Naive B cell (primary cell): ENCODE measurements at regions not wholly inside any gene's neighbourhood (a gene's known extent, or its start where the extent isn't known, plus 50 kb on each side); places are given as distances from the start of the nearest gene placed in this dataset.

Experiments
- ATAC-seq, 2 donors: fragments of 150-1000 bp; cut with Tn5 transposase; 2 replicates each; pipeline ENCODE4 v1.10.0; 2021; ENCODE audit warnings: low read depth in 2 of 2, mild to moderate bottlenecking in 2 of 2, moderate library complexity in 2 of 2
- DNase-seq: peaks from one replicate; pipeline ENCODE4 v3.0.0; 2022
- H3K27ac Mint-ChIP-seq, 6 donors: one replicate each; pipeline ENCODE4 v1.8.0; 2020 to 2022; ENCODE audit warnings: mild to moderate bottlenecking in 6 of 6, mixed read lengths in 6 of 6, moderate library complexity in 5 of 6, inconsistent platforms in 2 of 6
- H3K27me3 Mint-ChIP-seq, 3 donors: one replicate each; pipeline ENCODE4 v1.8.0; 2021 to 2022; ENCODE audit warnings: mixed read lengths in 3 of 3, mild to moderate bottlenecking in 1 of 3
- H3K36me3 Mint-ChIP-seq, 2 donors: one replicate each; pipeline ENCODE4 v1.8.0; 2020 to 2022; ENCODE audit warnings: mixed read lengths in 2 of 2, inconsistent platforms in 1 of 2, mild to moderate bottlenecking in 1 of 2
- H3K4me1 Mint-ChIP-seq, 3 donors: one replicate each; pipeline ENCODE4 v1.8.0; 2020 to 2022; ENCODE audit warnings: mixed read lengths in 3 of 3, inconsistent platforms in 1 of 3, mild to moderate bottlenecking in 1 of 3, moderate library complexity in 1 of 3
- H3K4me3 Mint-ChIP-seq, 8 donors: one replicate each; pipeline ENCODE4 v1.8.0; 2020 to 2022; ENCODE audit warnings: mild to moderate bottlenecking in 8 of 8, mixed read lengths in 8 of 8, moderate library complexity in 8 of 8, inconsistent platforms in 2 of 8
- H3K9me3 Mint-ChIP-seq, 7 donors: one replicate each; pipeline ENCODE4 v1.8.0; 2020 to 2022; ENCODE audit warnings: mixed read lengths in 7 of 7, mild to moderate bottlenecking in 5 of 7, inconsistent platforms in 2 of 7, moderate library complexity in 1 of 7

- no peaks in the 10 kb centered on the region for H3K4me1 Mint-ChIP-seq
- peaks cover 0 to 13% (median 7%) of the 10 kb centered on the region in 3 donors for H3K27me3 Mint-ChIP-seq
- no peak overlapping the region for H3K27ac Mint-ChIP-seq
- H3K4me3 Mint-ChIP-seq, result no peak overlapping the region
- DNase-seq, result no peak
- H3K36me3 Mint-ChIP-seq, result peaks cover 0 to 5% of the 10 kb centered on the region in 2 donors
- ATAC-seq, result no peak
- H3K9me3 Mint-ChIP-seq, result peaks cover 0 to 6% (median 0%) of the 10 kb centered on the region in 7 donors
These were observed 65.1 kb upstream of the PHF14 start for GRCh38 chr7:10908600-10908999.

DNA sequence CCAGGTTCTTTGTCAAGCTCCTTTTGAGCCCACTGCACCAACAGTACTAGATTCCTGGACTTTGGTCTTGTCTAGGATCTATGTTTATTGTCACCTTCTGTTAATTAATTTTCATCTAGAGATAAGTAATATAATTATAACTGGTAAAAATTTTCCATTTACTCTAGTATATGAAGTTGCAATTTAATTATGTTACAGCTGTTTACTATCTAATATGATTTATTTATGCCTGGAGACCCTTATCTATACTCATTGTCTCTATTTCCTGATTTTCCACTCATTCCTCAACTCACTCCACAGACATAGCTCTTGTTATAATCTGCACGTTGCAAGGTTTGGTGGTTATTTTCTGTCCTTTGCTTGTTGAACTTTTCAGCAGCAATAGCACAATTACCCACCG lies 63.2 kb upstream of the PHF14 start:
- peaks cover 0 to 6% (median 0%) of the 10 kb centered on the region in 7 donors for H3K9me3 Mint-ChIP-seq
- H3K4me1 Mint-ChIP-seq, result no peaks in the 10 kb centered on the region
- H3K4me3 Mint-ChIP-seq, result no peak overlapping the region
- no peak for DNase-seq
- H3K36me3 Mint-ChIP-seq, result peaks cover 0 to 15% of the 10 kb centered on the region in 2 donors
- H3K27ac Mint-ChIP-seq, result no peak overlapping the region
- H3K27me3 Mint-ChIP-seq, result peaks cover 0 to 9% (median 7%) of the 10 kb centered on the region in 3 donors
- ATAC-seq, result no peak

DNA sequence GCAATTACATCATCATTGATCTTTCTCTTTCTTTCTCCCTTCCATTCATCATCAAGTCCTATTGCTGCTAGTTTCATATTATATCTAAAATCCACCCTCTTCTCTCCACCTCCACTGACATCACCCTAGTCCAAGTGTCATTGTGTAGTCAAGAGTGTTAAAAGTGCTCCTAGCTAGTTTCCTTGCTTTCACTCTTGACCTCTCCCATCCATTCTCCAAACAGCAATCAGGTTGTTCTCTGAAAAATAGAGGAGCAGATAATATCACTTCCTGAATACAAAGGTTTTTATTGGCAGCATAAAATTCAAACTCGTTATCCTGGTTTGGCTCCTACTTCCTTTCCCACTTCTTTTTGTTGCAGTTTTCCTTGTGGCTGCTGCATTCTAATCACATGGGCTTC lies 61.6 kb upstream of the PHF14 start:
- no peak for ATAC-seq
- DNase-seq, result no peak
- H3K36me3 Mint-ChIP-seq, result peaks cover 0 to 15% of the 10 kb centered on the region in 2 donors

GRCh38 chr7:10913457-10913856 lies 60.2 kb upstream of the PHF14 start:
- H3K4me1 Mint-ChIP-seq, result no peaks in the 10 kb centered on the region
- peaks cover 0 to 6% (median 0%) of the 10 kb centered on the region in 7 donors for H3K9me3 Mint-ChIP-seq
- no peak for ATAC-seq
- peaks cover 0 to 14% (median 7%) of the 10 kb centered on the region in 3 donors for H3K27me3 Mint-ChIP-seq
- no peak for DNase-seq
- H3K4me3 Mint-ChIP-seq, result no peak overlapping the region
- H3K36me3 Mint-ChIP-seq, result peaks cover 0 to 15% of the 10 kb centered on the region in 2 donors
- H3K27ac Mint-ChIP-seq, result no peak overlapping the region

More for the DNA sequence above, 61.6 kb upstream of the PHF14 start:
- Mint-ChIP-seq H3K9me3 (peaks cover 0 to 6% (median 0%) of the 10 kb centered on the region in 7 donors), H3K27ac (no peak overlapping the region), H3K27me3 (peaks cover 0 to 9% (median 7%) of the 10 kb centered on the region in 3 donors), H3K4me1 (no peaks in the 10 kb centered on the region), H3K4me3 (no peak overlapping the region)

DNA sequence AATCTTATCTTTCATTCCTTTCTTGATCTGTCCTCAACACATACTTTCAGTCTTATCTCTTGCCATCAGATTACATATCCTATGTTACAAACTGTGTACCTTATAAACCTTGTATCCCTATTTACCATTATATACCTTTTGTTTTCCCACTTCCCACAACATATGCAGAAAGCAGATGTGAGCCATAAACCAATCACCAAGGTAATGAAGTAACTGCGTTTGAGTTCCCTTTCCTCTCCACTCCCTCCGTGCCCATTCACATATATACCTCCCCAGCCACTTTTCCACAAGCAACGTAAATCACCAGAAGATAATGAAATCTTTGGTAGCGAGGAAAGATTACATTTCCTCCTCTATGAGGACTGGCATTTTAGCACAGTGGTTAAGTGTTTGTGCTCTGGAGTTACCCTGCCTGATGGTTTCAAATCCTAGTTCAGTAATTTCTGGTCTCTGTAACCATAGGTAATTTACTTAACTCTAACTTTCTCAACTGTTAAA lies 55.5 kb upstream of the PHF14 start:
- no peak overlapping the region for H3K4me3 Mint-ChIP-seq
- DNase-seq (no peak), ATAC-seq (no peak)
- H3K36me3 Mint-ChIP-seq, result peaks cover 0 to 9% of the 10 kb centered on the region in 2 donors
- H3K4me1 Mint-ChIP-seq, result no peaks in the 10 kb centered on the region
- no peak overlapping the region for H3K27ac Mint-ChIP-seq
- peaks cover 0 to 14% (median 3%) of the 10 kb centered on the region in 3 donors for H3K27me3 Mint-ChIP-seq
- no peaks in the 10 kb centered on the region for H3K9me3 Mint-ChIP-seq

DNA sequence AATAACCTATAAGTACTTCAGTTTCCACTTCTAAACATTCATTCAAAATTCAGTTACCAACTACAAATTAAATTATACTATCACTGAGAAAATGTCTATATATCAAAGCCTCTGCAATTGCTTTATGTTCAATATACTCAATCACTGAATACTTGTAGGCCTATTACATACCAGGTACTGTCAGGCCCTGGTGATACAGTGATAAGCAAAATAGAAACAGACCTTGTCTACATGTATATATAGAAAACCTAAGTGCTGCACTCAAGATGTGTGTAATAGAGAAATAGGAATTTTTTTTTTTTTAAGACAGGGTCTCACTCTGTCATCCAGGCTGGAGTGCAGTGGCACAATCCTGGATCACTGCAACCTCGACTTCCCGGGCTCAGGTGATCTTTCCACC lies 53.7 kb upstream of the PHF14 start:
- Mint-ChIP-seq H3K36me3 (no peaks in the 10 kb centered on the region), H3K27ac (no peak overlapping the region), H3K4me3 (no peak overlapping the region), H3K9me3 (no peaks in the 10 kb centered on the region), H3K27me3 (peaks cover 0 to 5% (median 0%) of the 10 kb centered on the region in 3 donors), H3K4me1 (no peaks in the 10 kb centered on the region)
- DNase-seq, result no peak
- ATAC-seq, result no peak
